NCI-H2171 (cell line): ENCODE measurements at regions not wholly inside any gene's neighbourhood (a gene's known extent, or its start where the extent isn't known, plus 50 kb on each side); places are given as distances from the start of the nearest gene placed in this dataset.

Experiments used
- DNase-seq: peaks from one replicate; lab custom pipeline; 2025; lab: John Stamatoyannopoulos, UW

GRCh38 chr4:104795264-104795939, 300.7 kb upstream of the CXXC4 start:
- no peak for DNase-seq

- DNase-seq = no peak
Measured at GRCh38 chr4:104811727-104812126, 317.0 kb upstream of the CXXC4 start.

DNA sequence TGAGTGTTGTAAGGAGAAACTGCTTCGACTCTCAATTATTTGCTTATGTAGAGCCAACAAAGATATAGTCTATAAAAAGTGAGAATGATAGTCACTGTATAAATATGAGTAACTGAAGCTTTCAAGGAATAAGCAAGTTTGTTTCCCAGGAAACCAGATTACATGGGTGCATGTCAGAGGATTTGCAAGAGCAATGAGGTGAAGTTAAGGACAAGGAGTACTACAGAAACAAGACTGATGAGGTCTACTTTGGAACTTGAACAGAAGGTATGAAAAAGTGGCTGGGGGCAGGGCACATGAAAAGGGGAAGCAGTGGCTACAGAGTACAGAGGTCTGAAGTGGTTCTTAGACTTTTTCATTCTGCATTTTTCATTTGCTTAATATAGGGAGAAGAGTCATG, 321.0 kb upstream of the CXXC4 start:
- DNase-seq = no peak

- no peak for DNase-seq
Measured at GRCh38 chr4:104818579-104818978, 323.9 kb upstream of the CXXC4 start.

DNA sequence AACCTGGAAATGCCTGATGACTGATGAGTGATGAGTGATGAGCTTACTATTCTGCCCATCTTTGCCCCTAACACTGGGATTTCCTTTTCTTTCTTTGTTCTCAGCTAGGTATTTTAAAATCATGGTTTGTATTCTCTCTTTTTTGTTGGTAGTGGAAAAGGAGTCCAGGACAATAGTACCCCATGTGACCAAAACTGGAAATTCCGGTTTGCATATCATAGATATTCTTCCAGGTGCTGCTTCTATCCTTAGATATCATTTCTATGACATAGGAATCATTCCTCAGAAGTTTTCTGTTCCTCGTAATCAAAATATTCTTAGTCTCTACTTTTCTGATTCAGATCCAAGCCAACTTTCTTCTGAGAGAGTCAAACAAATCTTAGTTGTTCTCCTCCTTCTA, 320.5 kb upstream of the TET2 start:
- no peak for DNase-seq

DNA sequence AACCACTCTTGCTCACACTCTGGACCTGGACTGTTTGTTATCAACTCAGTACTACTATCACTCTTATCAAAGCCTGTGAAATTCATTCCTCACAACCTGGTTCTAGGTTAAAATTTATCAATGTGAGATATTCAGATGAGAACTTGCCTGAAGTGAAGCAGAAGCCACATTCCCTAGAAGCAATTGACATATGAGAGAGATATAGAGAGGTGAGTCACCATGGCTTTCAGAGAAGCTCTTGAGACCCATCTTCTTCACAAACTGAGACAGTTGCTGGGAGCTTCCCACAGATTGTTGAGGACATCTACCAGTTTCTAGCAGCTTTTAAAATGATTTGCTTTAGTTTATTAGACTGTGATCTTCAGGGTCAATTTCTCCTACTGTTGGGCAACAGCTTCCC, 316.9 kb upstream of the TET2 start:
- no peak for DNase-seq

GRCh38 chr4:104848597-104849225, 298.0 kb upstream of the TET2 start:
- no peak for DNase-seq

DNA sequence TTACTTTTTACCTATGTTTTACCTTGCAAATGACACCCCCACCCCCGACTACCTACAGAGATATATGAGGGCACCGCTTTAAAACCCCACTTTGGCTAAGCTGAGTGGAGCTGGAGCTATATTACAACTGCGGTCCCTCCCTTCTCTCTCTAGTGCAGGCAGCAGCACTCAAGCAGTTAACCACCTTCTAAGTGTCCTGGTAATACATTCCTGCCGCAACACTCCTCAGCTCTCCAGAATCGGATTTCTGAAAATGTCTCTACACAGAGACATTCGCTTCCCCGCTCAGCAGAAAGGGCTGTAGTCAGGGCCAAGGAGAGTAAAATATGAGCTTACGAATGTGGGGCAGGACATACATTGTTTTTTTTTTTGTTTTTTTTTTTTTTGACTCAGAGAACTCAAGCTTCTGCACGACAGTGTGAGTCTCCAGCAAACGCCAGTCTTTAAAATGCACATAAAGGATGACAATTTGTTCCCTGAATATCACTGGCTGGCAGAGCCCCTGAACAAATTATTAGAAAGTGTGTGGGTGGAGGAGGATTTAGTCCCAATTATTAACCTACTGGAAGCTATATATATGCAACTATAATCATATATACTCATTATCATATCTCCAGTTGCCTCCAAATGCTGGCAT, 287.0 kb upstream of the TET2 start:
- DNase-seq = no peak

DNA sequence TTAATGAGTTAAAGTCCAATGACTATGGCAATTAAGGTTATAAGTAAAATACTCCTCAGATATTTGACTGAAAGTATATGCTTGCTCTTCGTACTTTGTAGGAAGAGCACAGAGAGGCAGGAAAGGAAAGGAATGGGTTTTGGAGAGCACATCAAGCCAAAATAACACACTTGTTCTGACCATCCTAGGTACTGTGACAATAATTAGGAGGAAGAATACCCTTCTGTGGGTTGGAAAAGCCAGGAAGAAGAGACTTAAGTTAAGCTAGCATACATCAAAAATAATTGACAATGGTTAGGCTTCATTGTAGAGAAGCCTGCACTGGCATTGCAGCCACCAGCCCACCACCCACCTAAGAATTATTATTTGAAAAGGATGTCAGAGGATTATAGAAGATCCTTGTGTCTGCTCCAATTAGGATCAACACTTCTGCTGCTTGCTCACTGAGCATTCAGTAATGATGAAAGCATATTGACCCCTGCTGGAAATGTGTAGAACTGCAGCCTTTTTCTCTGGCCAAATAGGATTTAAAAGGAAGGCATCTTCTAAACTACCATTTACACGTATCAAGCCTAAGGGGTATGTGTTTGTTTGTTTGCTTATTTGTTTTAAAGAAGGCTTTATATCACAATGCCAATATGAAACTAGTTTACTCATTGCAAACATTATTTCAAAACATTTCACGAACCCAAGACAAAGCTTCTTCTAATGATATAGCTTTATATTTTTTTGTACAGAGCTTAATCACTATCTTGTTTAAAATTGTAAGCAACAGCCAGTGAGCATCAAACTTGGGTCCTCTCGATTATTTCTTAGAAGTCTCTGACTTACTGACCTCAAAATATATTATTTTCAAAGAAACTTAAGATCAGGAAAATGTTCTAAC, 286.2 kb upstream of the TET2 start:
- peak; percentile 2 for DNase-seq

- no peak for DNase-seq
Measured at GRCh38 chr4:104866809-104867208, 279.9 kb upstream of the TET2 start.

- DNase-seq = no peak
Measured at GRCh38 chr4:104868533-104868932, 278.1 kb upstream of the TET2 start.

DNA sequence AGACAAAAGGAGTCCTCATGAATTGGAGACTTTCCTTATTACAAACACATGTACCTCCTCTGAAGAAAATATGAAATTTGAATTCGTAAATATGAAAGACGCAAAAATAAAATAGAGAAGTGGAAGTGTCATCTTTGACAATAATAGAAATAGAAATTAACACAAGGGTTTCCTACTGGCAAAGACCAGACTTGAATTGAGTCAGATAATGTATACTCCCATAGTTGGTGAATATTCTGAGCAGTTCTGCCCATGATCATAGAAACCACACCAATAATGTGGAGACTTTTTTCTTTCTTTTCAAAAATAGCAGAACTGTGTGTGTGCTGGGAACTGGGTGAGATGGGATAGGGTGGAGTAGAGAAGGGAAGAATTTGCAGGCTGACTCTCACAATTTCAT, 277.7 kb upstream of the TET2 start:
- no peak for DNase-seq

DNA sequence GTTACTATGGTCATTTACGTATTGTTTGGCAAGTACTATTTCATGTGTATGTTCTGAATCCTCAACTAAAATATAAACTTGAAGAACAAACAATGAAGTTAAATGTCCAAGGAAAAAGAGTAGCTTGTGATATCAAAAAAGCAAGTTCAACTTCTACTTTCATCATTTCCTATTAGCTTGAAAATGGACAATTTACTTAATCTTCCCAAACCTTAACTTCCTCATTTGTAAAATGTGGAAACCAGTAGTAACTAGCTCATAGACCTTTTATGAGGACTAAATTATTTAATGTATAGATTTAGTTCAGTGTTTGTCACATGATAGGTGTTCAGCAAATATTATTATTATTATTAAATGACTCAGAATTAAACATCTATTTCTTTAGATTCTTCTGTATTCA, 276.8 kb upstream of the TET2 start:
- DNase-seq = no peak

- DNase-seq = no peak
Measured at GRCh38 chr4:104870495-104871233, 276.0 kb upstream of the TET2 start.

GRCh38 chr4:104878936-104879335, 267.7 kb upstream of the TET2 start:
- no peak for DNase-seq

GRCh38 chr4:104879367-104879766, 267.3 kb upstream of the TET2 start:
- DNase-seq = no peak

- no peak for DNase-seq
Measured at GRCh38 chr4:104879854-104880253, 266.8 kb upstream of the TET2 start.

DNA sequence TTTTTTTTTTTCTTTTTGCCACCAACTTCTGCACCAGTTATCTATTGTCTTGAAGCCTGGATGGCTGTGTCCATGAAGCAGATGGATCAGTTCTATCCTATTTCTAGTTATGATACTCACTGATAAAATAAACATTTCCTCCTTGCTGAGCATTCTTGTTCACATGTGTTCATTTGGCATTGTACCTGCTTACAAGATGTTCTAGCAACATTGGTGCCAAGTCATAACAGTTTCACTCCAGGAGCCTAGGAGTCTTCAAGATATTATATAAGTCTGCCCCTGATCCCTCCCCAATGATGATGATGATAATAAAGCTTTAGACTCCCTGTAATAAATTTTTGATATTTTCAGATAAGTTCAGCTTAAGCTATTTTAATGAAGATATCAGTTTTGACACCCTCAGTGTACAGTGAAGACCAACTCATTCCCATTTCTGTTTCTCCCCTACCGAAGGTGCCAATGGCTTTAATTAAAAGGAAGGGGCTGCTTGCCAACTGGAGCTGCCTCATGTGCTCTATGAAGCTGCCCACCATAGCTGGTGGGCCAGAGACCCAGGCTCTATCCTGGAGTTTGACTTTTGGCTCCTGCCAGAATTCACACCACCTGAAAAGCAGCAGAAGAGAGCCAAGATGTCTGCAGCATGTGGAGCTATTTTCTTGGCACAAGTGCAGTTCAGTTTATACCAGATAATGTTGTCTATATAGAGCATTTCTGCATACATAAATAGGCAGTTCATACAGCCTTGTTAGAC, 265.4 kb upstream of the TET2 start:
- no peak for DNase-seq

- DNase-seq = no peak
Measured at GRCh38 chr4:104890598-104891275, 255.9 kb upstream of the TET2 start.
